Lung (tissue), 9 donors: ENCODE measurements at regions not wholly inside any gene's neighbourhood (a gene's known extent, or its start where the extent isn't known, plus 50 kb on each side); places are given as distances from the start of the nearest gene placed in this dataset.
"Not testable (repeated sequence)": the region's sequence is repeated elsewhere in the genome, so short reads cannot be mapped to it uniquely, and the experiment has no call there.

Source experiments
- ATAC-seq: fragments of 200-7000 bp; cut with Tn5 transposase; one replicate; pipeline ENCODE4 v1.9.1; 2020; ENCODE audit warnings: moderate number of reproducible peaks; ENCODE audit not compliant: insufficient read depth, low FRiP score
- DNase-seq, 3 donors: peaks; one replicate each; pipeline ENCODE4 v3.0.0-alpha.2; 2013 to 2017
- H3K27ac ChIP-seq, 2 donors: one replicate each; pipeline ENCODE4 v1.5.1; 2013; ENCODE audit warnings: mild to moderate bottlenecking in 2 of 2, moderate library complexity in 2 of 2, control low read depth in 1 of 2, inconsistent platforms in 1 of 2, low read depth in 1 of 2, low read length in 1 of 2
- H3K27me3 ChIP-seq, 3 donors: one replicate each; pipeline ENCODE4 v1.5.1; 2013; ENCODE audit warnings: low read length in 2 of 3; ENCODE audit not compliant: control insufficient read depth in 3 of 3, insufficient read depth in 3 of 3
- H3K36me3 ChIP-seq, 4 donors: one replicate each; pipeline ENCODE4 v1.5.1; 2013; ENCODE audit warnings: low read length in 4 of 4, mild to moderate bottlenecking in 1 of 4, moderate library complexity in 1 of 4; ENCODE audit not compliant: control insufficient read depth in 4 of 4, insufficient read depth in 4 of 4
- H3K4me1 ChIP-seq, 5 donors: one replicate each; pipeline ENCODE4 v1.5.1; 2013; ENCODE audit warnings: low read length in 5 of 5, mild to moderate bottlenecking in 2 of 5, moderate library complexity in 1 of 5; ENCODE audit not compliant: control insufficient read depth in 5 of 5, insufficient read depth in 5 of 5
- H3K4me3 ChIP-seq: one replicate; pipeline ENCODE4 v1.5.1; 2013; ENCODE audit warnings: mild to moderate bottlenecking, control low read depth, moderate library complexity
- H3K9ac ChIP-seq, 2 donors: one replicate each; pipeline ENCODE4 v1.5.1; 2013; ENCODE audit warnings: low read length in 2 of 2, control low read depth in 1 of 2; ENCODE audit not compliant: insufficient read depth in 1 of 2
- H3K9me3 ChIP-seq, 4 donors: one replicate each; pipeline ENCODE4 v1.5.1; 2013; ENCODE audit warnings: low read length in 3 of 4, mild to moderate bottlenecking in 1 of 4, moderate library complexity in 1 of 4; ENCODE audit not compliant: control insufficient read depth in 4 of 4, insufficient read depth in 3 of 4
- WGBS, 2 donors: extraction: QIAGEN DNeasy Blood & Tissue Kit; methylation state at CpG; one replicate each; pipeline ENCODE4 v1.1.7; 2013; 5-methylcytosine and 5-hydroxymethylcytosine counted together
- donor health status: Bipolar disorder and iron deficiency.
- donor health status: healthy.
- donor health status: DM: yes; HTN: yes; CAD: no.

DNA sequence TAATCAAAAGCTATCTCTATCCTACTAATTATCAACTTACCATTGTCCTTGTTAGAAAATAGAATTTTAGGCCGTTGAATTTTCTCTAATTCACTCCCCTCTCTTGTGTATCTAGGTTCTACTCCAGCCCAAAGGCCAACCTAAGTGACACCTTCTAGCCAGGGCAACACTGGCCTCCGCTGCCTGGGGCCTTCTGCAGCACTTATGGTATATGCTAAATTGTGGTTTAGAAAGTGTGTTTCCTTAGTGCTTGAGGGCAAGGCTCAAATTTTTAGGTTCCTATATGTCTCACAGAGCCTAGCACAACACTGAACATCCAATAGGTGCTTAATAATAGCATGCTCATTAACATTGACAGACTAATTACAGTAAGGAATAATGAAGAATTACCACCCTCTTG, 187.2 kb upstream of the IRF2BP2 start:
- not testable (repeated sequence) for H3K4me3 ChIP-seq, H3K27ac ChIP-seq, H3K9ac ChIP-seq, ATAC-seq, H3K9me3 ChIP-seq, H3K36me3 ChIP-seq, H3K4me1 ChIP-seq, H3K27me3 ChIP-seq, DNase-seq
- no CpG with 5 or more reads among the region's 2 CpGs for WGBS, 2 donors

DNA sequence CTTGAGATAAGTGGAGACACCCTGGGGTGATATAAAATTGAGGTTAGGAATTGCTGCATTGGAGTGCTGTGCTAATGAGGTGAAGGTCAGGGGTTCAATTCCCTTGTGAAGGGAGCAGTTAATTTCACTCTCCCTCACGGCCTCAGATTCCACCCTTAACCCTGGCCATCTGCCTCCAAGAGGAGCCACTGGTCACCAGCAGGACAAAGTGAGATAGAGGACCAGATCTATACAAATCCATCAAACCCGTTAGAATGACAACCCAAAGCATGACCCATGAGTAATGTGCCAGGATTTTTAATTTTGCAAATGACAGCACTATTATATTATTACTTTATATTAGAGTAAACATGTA, 186.4 kb upstream of the IRF2BP2 start:
- H3K27me3 ChIP-seq, H3K36me3 ChIP-seq, H3K9ac ChIP-seq, H3K4me1 ChIP-seq, ATAC-seq, H3K27ac ChIP-seq, H3K9me3 ChIP-seq, H3K4me3 ChIP-seq, DNase-seq: not testable (repeated sequence)
- 77 to 89% methylated on average over 2 of the region's 2 CpGs for WGBS, 2 donors

DNA sequence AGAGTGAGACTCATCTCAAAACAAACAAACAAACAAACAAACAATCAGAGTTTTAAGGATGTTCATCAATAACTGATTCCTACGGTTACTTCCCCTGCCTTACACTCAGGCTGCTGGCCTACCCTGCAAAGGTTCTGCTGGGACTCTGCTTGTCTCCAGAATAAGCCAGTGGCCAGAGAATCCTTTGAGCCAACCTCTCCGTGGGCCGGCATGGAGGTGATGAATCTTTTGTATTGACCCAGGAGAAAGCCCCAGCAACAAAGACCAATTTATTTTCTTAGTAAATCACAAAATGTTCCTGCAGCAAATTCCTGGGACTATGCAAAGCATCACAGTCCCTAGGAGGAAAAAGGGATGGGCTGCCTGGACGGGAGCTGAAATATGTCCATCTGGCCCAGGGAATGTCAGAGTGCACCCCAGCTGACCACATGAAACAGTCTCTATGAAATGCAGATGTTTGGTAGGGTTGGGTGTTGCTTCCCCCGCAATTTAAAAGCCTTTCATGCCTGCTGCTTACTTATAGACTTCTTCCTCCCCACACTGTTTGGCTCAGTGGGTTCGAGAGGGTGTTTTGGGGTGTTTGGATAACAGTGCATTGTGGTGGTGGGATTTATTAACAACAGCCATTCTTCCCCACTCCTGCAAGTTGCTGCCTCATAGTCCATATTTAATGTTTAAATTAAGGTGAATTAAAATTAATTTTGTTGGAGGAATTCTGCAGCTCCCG, 185.9 kb upstream of the IRF2BP2 start:
- H3K36me3 ChIP-seq, H3K9ac ChIP-seq, H3K4me1 ChIP-seq, DNase-seq, ATAC-seq, H3K27ac ChIP-seq, H3K4me3 ChIP-seq, H3K27me3 ChIP-seq, H3K9me3 ChIP-seq: not testable (repeated sequence)
- WGBS, 2 donors: 88 to 98% methylated on average over 6 to 7 of the region's 7 CpGs

DNA sequence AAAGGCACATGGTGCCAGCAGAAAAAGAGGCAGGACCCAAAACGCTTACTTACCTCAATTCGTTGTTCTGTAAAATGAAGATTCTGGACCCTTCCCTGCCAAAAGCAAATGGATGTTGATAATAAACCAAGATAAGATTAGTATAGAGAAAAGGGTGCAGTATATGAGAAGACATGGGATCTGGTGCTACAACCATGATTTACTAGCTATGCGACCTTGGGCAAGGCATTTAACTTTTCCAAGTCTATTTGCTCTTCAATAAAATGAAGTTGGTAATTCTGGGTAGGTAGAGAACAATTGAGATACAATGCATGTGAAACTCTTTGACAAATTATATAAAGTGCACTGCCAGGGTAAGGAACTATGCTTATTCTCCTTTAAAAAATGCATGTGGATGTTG, 185.0 kb upstream of the IRF2BP2 start:
- not testable (repeated sequence) for H3K27ac ChIP-seq, H3K9ac ChIP-seq, DNase-seq, H3K27me3 ChIP-seq, H3K9me3 ChIP-seq, H3K36me3 ChIP-seq, ATAC-seq, H3K4me1 ChIP-seq, H3K4me3 ChIP-seq
- 93 to 94% methylated on average over 1 of the region's 3 CpGs for WGBS, 2 donors

DNA sequence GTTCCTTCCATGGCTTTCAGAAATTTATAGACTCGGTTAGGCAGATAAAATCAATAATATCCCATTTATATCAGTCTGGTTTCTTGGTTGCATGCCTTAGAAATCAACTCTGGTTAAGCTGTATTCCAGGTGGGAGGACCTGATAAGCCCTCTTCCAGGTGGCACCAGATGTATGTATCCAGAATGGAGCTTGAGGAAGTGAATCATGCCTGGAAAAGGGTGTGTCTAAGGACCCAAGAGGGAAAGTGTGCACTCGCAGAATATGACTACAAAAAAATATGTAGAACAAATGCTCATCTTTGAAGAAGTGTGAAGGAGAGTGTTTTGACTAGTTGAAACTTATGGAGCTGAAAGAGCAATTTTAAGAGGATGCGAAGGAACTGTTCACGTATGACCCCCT, 184.5 kb upstream of the IRF2BP2 start:
- 85 to 98% methylated on average over 4 of the region's 4 CpGs for WGBS, 2 donors
- H3K27me3 ChIP-seq, ATAC-seq, H3K4me3 ChIP-seq, H3K9ac ChIP-seq, H3K4me1 ChIP-seq, H3K36me3 ChIP-seq, DNase-seq, H3K9me3 ChIP-seq, H3K27ac ChIP-seq: not testable (repeated sequence)

DNA sequence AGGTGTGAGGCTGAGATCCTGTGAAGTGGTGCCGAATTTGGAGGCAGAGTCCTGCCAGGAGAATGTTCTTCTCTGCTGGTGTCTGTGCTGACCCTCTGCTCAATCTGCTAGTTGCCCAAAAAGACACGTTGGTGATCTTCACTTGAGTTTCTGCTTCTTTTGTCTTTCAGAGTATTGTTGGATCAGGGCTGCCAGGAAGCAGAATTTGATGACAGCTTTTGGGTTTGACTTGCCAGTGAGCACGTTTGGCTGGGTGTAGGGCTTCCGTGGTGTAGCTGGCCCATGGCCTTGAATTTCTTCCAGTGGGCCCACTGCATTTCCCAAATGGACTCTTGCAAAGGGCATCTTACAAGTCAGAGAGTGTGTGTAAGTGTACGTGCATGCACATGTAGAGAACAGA, 183.9 kb upstream of the IRF2BP2 start:
- ATAC-seq, H3K4me1 ChIP-seq, H3K27me3 ChIP-seq, H3K36me3 ChIP-seq, H3K9me3 ChIP-seq, H3K9ac ChIP-seq, DNase-seq, H3K27ac ChIP-seq, H3K4me3 ChIP-seq: not testable (repeated sequence)
- 82 to 89% methylated on average over 3 of the region's 5 CpGs for WGBS, 2 donors

DNA sequence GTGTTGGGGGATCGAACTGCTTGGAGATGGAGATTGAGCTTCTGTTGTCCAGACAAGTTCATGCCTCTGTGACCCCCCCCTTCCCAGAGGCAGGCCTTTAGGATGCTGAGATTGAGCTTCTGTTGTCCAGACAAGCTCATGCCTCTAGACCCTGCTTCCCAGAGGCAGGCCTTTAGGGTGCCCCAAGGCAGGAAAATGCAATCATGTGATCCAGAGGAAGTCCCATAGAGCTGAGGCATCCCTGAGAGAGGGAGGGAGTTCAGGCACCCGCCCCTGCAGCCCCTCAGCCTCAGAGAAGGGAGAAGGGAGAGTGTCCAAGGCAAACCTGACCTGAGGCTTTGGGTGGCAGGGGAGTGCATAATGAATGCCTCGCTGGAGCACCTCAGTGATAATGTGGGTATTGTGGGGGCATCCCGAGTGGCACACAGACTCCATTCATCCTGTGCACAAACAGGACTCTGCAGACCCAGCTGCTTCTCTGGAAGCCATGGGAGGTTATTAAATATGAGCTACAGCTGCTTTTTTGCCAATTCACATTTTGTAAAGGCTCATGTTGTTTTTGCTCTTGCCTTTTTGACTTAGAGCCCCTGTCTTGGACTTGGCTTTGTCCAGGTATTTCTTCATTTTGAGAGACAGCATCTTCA, 182.4 kb upstream of the IRF2BP2 start:
- H3K4me1 ChIP-seq, DNase-seq, H3K4me3 ChIP-seq, H3K27me3 ChIP-seq, H3K27ac ChIP-seq, H3K9me3 ChIP-seq, ATAC-seq, H3K36me3 ChIP-seq, H3K9ac ChIP-seq: not testable (repeated sequence)
- WGBS, 2 donors: 81 to 91% methylated on average over 3 of the region's 4 CpGs

DNA sequence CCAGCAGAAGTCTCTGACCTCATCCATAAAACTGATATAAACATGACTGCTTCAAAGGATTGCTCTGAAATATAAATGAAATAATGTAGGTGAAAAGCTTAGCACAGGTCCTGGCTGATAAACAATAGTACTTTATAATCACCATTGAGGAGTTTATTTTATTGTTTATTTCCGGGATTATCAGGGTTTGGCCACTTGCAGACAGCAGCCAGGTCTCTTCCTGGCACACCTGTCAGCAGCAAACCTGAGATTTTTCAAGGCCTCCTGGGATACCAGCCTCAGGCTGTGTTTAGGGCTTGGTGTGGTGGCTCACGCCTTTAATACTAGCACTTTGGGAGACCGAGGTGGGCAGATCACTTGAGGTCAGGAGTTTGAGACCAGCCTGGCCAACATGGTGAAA, 181.6 kb upstream of the IRF2BP2 start:
- H3K9ac ChIP-seq, H3K27ac ChIP-seq, ATAC-seq, H3K4me3 ChIP-seq, H3K9me3 ChIP-seq, H3K27me3 ChIP-seq, H3K36me3 ChIP-seq, DNase-seq, H3K4me1 ChIP-seq: not testable (repeated sequence)
- WGBS, 2 donors: no CpG with 5 or more reads among the region's 3 CpGs
